CD14-positive monocyte (primary cell): ENCODE measurements at regions not wholly inside any gene's neighbourhood (a gene's known extent, or its start where the extent isn't known, plus 50 kb on each side); places are given as distances from the start of the nearest gene placed in this dataset.

Experiments used
- DNase-seq, 3 donors: peaks; one replicate each; pipeline ENCODE4 v3.0.0-alpha.2; 2011 to 2022
- H2AFZ ChIP-seq: 2 replicates; pipeline ENCODE4 v1.6.0; 2012; ENCODE audit warnings: mild to moderate bottlenecking, low read depth, low read length, inconsistent platforms; ENCODE audit not compliant: insufficient read depth, poor library complexity, severe bottlenecking
- H3K27ac ChIP-seq, 2 donors: 1 replicate in 1 of 2; 2 replicates in 1 of 2; pipeline ENCODE4 v1.5.1; 2012 to 2013; ENCODE audit warnings: low read length in 2 of 2, control low read depth in 1 of 2, inconsistent platforms in 1 of 2, low read depth in 1 of 2, mild to moderate bottlenecking in 1 of 2
- H3K27me3 ChIP-seq, 2 donors: one replicate each; pipeline versions ENCODE4 v1.6.0 to v1.6.1; 2011 to 2013; ENCODE audit warnings: low read length in 2 of 2; ENCODE audit not compliant: control insufficient read depth in 2 of 2, insufficient read depth in 2 of 2
- H3K36me3 ChIP-seq, 2 donors: replicated peaks in 1 of 2; 1 replicate in 1 of 2; 2 replicates in 1 of 2; pipeline versions ENCODE4 v1.5.1 to v1.6.1; 2012 to 2013; ENCODE audit warnings: low read length in 2 of 2, control low read depth in 1 of 2, inconsistent platforms in 1 of 2, mild to moderate bottlenecking in 1 of 2; ENCODE audit not compliant: insufficient read depth in 2 of 2, control insufficient read depth in 1 of 2
- H3K4me1 ChIP-seq, 2 donors: 1 replicate in 1 of 2; 2 replicates in 1 of 2; pipeline versions ENCODE4 v1.5.1 to v1.6.1; 2012 to 2013; ENCODE audit warnings: low read length in 2 of 2, control low read depth in 1 of 2, inconsistent platforms in 1 of 2, mild to moderate bottlenecking in 1 of 2, moderate library complexity in 1 of 2; ENCODE audit not compliant: insufficient read depth in 2 of 2, control insufficient read depth in 1 of 2
- H3K4me2 ChIP-seq: replicated peaks from 2 replicates; pipeline ENCODE3; 2012; ENCODE audit warnings: low read length, moderate library complexity, mild to moderate bottlenecking; ENCODE audit not compliant: poor library complexity, severe bottlenecking; ENCODE audit errors: extremely low read depth
- H3K4me3 ChIP-seq, 3 experiments: fragments of 200-600 bp in 1 of 3; sonication (generic) in 1 of 3; replicated peaks in 1 of 3; 1 replicate in 2 of 3; 2 replicates in 1 of 3; pipeline ENCODE4 v1.5.1; 2011 to 2013; ENCODE audit warnings: low read length in 3 of 3, mild to moderate bottlenecking in 3 of 3, control low read depth in 2 of 3, low read depth in 2 of 3, inconsistent platforms in 1 of 3, moderate library complexity in 1 of 3
- H3K79me2 ChIP-seq: 2 replicates; pipeline ENCODE4 v1.6.0; 2012; ENCODE audit warnings: mild to moderate bottlenecking, control low read depth, inconsistent platforms, low read length, moderate library complexity; ENCODE audit not compliant: insufficient read depth
- H3K9ac ChIP-seq: 2 replicates; pipeline ENCODE4 v1.6.0; 2017; ENCODE audit warnings: low read length, mild to moderate bottlenecking; ENCODE audit not compliant: insufficient read depth, poor library complexity, severe bottlenecking
- H3K9me3 ChIP-seq, 2 donors: replicated peaks in 1 of 2; 1 replicate in 1 of 2; 2 replicates in 1 of 2; pipeline versions ENCODE4 v1.5.1 to v1.6.1; 2012 to 2013; ENCODE audit warnings: low read length in 2 of 2, control low read depth in 1 of 2; ENCODE audit not compliant: control insufficient read depth in 1 of 2, insufficient read depth in 1 of 2
- H4K20me1 ChIP-seq: 2 replicates; pipeline ENCODE4 v1.6.0; 2012; ENCODE audit warnings: mild to moderate bottlenecking, low read length, control low read depth, moderate library complexity; ENCODE audit not compliant: insufficient read depth
- H3K27ac Mint-ChIP-seq, 7 donors: one replicate each; pipeline ENCODE4 v1.8.0; 2020; ENCODE audit warnings: mild to moderate bottlenecking in 7 of 7, mixed read lengths in 7 of 7, moderate library complexity in 6 of 7, inconsistent platforms in 2 of 7
- H3K27me3 Mint-ChIP-seq, 3 donors: one replicate each; pipeline ENCODE4 v1.8.0; 2021 to 2022; ENCODE audit warnings: low read depth in 3 of 3, mild to moderate bottlenecking in 3 of 3, mixed read lengths in 3 of 3, moderate library complexity in 3 of 3, inconsistent platforms in 1 of 3
- H3K36me3 Mint-ChIP-seq, 2 donors: one replicate each; pipeline ENCODE4 v1.8.0; 2020; ENCODE audit warnings: mixed read lengths in 2 of 2, inconsistent platforms in 1 of 2, mild to moderate bottlenecking in 1 of 2
- H3K4me1 Mint-ChIP-seq: one replicate; pipeline ENCODE4 v1.8.0; 2020; ENCODE audit warnings: mild to moderate bottlenecking, mixed read lengths
- H3K4me3 Mint-ChIP-seq, 2 donors: one replicate each; pipeline ENCODE4 v1.8.0; 2020; ENCODE audit warnings: mild to moderate bottlenecking in 2 of 2, mixed read lengths in 2 of 2, moderate library complexity in 1 of 2
- H3K9me3 Mint-ChIP-seq, 7 donors: one replicate each; pipeline ENCODE4 v1.8.0; 2020 to 2022; ENCODE audit warnings: mixed read lengths in 7 of 7, mild to moderate bottlenecking in 6 of 7, moderate library complexity in 6 of 7, inconsistent platforms in 2 of 7
- CTCF ChIP-seq: fragments of 200-600 bp; IDR thresholded peaks from one replicate; pipeline ENCODE4 v1.8.0; 2022; ENCODE audit warnings: antibody characterized with exemption, mild to moderate bottlenecking
- intact Hi-C, 2 donors: fragments of 100-400 bp; cut with micrococcal nuclease; formaldehyde crosslinking; loops; one replicate each; pipeline versions ENCODE4 v1.15.0 to v1.15.1; 2023

GRCh38 chr5:91867799-91868198, 484.7 kb upstream of the ARRDC3 start:
- Histone ChIP-seq H3K4me3 (no peak overlapping the region), H3K27ac (no peak overlapping the region), H3K4me1 (no peaks in the 10 kb centered on the region), H3K79me2 (no peaks in the 10 kb centered on the region), H3K27me3 (no peaks in the 10 kb centered on the region), H3K4me2 (no peak overlapping the region), H3K9me3 (no peaks in the 10 kb centered on the region), H3K36me3 (no peaks in the 10 kb centered on the region), H2AFZ (no peak overlapping the region), H3K9ac (no peak overlapping the region), H4K20me1 (no peaks in the 10 kb centered on the region)
- no peak overlapping the region for H3K4me3 Mint-ChIP-seq
- H3K4me1 Mint-ChIP-seq: no peaks in the 10 kb centered on the region
- intact Hi-C loops: no loop called here
- peaks cover 0 to 7% (median 0%) of the 10 kb centered on the region in 7 donors for H3K9me3 Mint-ChIP-seq
- no peak for TF ChIP-seq CTCF
- DNase-seq: no peak
- no peak overlapping the region for H3K27ac Mint-ChIP-seq
- H3K36me3 Mint-ChIP-seq: no peaks in the 10 kb centered on the region
- H3K27me3 Mint-ChIP-seq: no peaks in the 10 kb centered on the region

GRCh38 chr5:91865915-91866314, 482.8 kb upstream of the ARRDC3 start:
- Histone ChIP-seq H3K9me3 (peaks cover 0 to 5% of the 10 kb centered on the region in 2 donors), H3K4me3 (no peak overlapping the region), H4K20me1 (no peaks in the 10 kb centered on the region), H2AFZ (no peak overlapping the region), H3K9ac (no peak overlapping the region), H3K27ac (no peak overlapping the region), H3K27me3 (no peaks in the 10 kb centered on the region), H3K36me3 (no peaks in the 10 kb centered on the region), H3K4me1 (no peaks in the 10 kb centered on the region), H3K79me2 (no peaks in the 10 kb centered on the region), H3K4me2 (no peak overlapping the region)
- intact Hi-C loops: no loop called here
- peaks cover 0 to 10% (median 2%) of the 10 kb centered on the region in 7 donors for H3K9me3 Mint-ChIP-seq
- H3K4me1 Mint-ChIP-seq: no peaks in the 10 kb centered on the region
- no peak overlapping the region for H3K4me3 Mint-ChIP-seq
- no peaks in the 10 kb centered on the region for H3K36me3 Mint-ChIP-seq
- H3K27ac Mint-ChIP-seq: no peak overlapping the region
- no peak for TF ChIP-seq CTCF
- DNase-seq: no peak
- H3K27me3 Mint-ChIP-seq: no peaks in the 10 kb centered on the region
